Fibroblast of lung (primary cell): ENCODE measurements at regions not wholly inside any gene's neighbourhood (a gene's known extent, or its start where the extent isn't known, plus 50 kb on each side); places are given as distances from the start of the nearest gene placed in this dataset.

Experiments used
- DNase-seq, 2 donors: peaks; one replicate each; pipeline versions ENCODE4 v3.0.0 to v3.0.0-alpha.2; 2010; ENCODE audit warnings: low read depth in 2 of 2
- H2AFZ ChIP-seq: 2 replicates; pipeline ENCODE4 v1.5.1; 2012; ENCODE audit warnings: low read length, control low read depth, inconsistent platforms
- H3K27ac ChIP-seq: 2 replicates; pipeline ENCODE4 v1.5.1; 2011; ENCODE audit warnings: low read length, control low read depth; ENCODE audit not compliant: insufficient read depth
- H3K27me3 ChIP-seq: 2 replicates; pipeline ENCODE4 v1.5.1; 2011; ENCODE audit warnings: mild to moderate bottlenecking, low read length; ENCODE audit not compliant: control insufficient read depth, insufficient read depth
- H3K36me3 ChIP-seq: 2 replicates; pipeline ENCODE4 v1.5.1; 2011; ENCODE audit warnings: low read length; ENCODE audit not compliant: control insufficient read depth, insufficient read depth
- H3K4me1 ChIP-seq: 2 replicates; pipeline ENCODE4 v1.5.1; 2011; ENCODE audit warnings: low read length; ENCODE audit not compliant: control insufficient read depth, insufficient read depth; ENCODE audit errors: extremely low read depth
- H3K4me2 ChIP-seq: 2 replicates; pipeline ENCODE4 v1.5.1; 2011; ENCODE audit warnings: low read length, control low read depth; ENCODE audit not compliant: insufficient read depth; ENCODE audit errors: extremely low read depth
- H3K4me3 ChIP-seq, 4 experiments: fragments of 200-600 bp in 1 of 4; sonication (generic) in 1 of 4; replicated peaks in 1 of 4; 2 replicates each; pipeline ENCODE4 v1.5.1; 2011 to 2016; ENCODE audit warnings: low read length in 4 of 4, low read depth in 3 of 4, mild to moderate bottlenecking in 3 of 4, control low read depth in 2 of 4, inconsistent platforms in 1 of 4, mixed read lengths in 1 of 4; ENCODE audit not compliant: insufficient read depth in 1 of 4; ENCODE audit errors: control extremely low read depth in 1 of 4
- H3K79me2 ChIP-seq: 2 replicates; pipeline ENCODE4 v1.5.1; 2012; ENCODE audit warnings: mild to moderate bottlenecking, low read length, inconsistent platforms; ENCODE audit not compliant: control insufficient read depth, insufficient read depth
- H3K9ac ChIP-seq: 2 replicates; pipeline ENCODE4 v1.5.1; 2011; ENCODE audit warnings: mild to moderate bottlenecking, low read length, control low read depth; ENCODE audit not compliant: insufficient read depth
- H3K9me3 ChIP-seq: 2 replicates; pipeline ENCODE4 v1.5.1; 2012; ENCODE audit warnings: low read depth, low read length; ENCODE audit not compliant: control insufficient read depth, insufficient read depth
- H4K20me1 ChIP-seq: 2 replicates; pipeline ENCODE4 v1.5.1; 2011; ENCODE audit warnings: low read length; ENCODE audit not compliant: control insufficient read depth, insufficient read depth; ENCODE audit errors: extremely low read depth
- EZH2 ChIP-seq: IDR thresholded peaks from 2 replicates; pipeline ENCODE4 v1.5.1; 2012; ENCODE audit warnings: low read length, control low read depth, mild to moderate bottlenecking; ENCODE audit errors: missing control alignments
- TF ChIP-seq, protein P1 (sequence below), 2 donors: IDR thresholded peaks in 1 of 2; conservative IDR thresholded peaks in 1 of 2; 1 replicate in 1 of 2; 2 replicates in 1 of 2; pipeline ENCODE4 v1.5.1; 2011 to 2012; ENCODE audit warnings: low read length in 2 of 2, control low read depth in 1 of 2, inconsistent platforms in 1 of 2, low read depth in 1 of 2, mild to moderate bottlenecking in 1 of 2

DNA sequence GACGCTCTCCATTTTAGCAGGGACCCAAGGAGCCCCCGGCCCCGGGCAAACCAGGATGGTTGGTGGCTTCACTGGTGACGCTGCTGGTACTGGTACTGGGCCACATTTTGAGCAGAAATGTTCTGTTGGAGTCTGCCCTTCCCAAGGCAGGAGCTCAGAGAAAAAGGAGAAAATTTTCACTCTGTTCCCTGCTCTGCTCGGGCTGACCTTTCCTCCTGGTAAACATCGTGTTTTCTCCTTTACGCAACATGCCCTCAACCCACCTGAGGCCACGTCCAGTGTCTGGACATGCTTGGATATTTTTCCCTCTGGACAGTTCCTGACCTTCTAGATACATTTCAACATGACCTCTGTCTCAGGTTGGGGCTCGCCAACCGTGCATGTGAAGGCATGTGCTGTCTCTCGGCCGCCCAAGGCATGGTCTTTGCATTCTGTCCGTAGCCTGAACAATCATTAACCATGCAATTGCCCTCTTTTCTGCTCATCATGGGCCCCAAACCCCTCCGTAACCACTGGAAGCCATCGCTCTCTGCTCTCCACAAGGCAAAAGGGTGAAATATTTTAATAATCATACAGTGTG lies 115.2 kb upstream of the PEG3 start:
- DNase-seq, result no peak
- Histone ChIP-seq H3K79me2 (no peaks in the 10 kb centered on the region), H3K9me3 (no peaks in the 10 kb centered on the region), H3K4me3 (no peak overlapping the region), H3K27ac (no peak overlapping the region), H3K27me3 (no peaks in the 10 kb centered on the region), H3K4me1 (no peaks in the 10 kb centered on the region), H4K20me1 (no peaks in the 10 kb centered on the region), H3K4me2 (no peak overlapping the region), H3K9ac (no peak overlapping the region), H3K36me3 (no peaks in the 10 kb centered on the region), H2AFZ (no peak overlapping the region)
- TF ChIP-seq EZH2, result no peak
- TF ChIP-seq, protein P1, sequence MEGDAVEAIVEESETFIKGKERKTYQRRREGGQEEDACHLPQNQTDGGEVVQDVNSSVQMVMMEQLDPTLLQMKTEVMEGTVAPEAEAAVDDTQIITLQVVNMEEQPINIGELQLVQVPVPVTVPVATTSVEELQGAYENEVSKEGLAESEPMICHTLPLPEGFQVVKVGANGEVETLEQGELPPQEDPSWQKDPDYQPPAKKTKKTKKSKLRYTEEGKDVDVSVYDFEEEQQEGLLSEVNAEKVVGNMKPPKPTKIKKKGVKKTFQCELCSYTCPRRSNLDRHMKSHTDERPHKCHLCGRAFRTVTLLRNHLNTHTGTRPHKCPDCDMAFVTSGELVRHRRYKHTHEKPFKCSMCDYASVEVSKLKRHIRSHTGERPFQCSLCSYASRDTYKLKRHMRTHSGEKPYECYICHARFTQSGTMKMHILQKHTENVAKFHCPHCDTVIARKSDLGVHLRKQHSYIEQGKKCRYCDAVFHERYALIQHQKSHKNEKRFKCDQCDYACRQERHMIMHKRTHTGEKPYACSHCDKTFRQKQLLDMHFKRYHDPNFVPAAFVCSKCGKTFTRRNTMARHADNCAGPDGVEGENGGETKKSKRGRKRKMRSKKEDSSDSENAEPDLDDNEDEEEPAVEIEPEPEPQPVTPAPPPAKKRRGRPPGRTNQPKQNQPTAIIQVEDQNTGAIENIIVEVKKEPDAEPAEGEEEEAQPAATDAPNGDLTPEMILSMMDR (conservative IDR thresholded peaks at IDR 0.05 in 1 of 2, IDR thresholded peaks at IDR 0.05 in 1 of 2; ENCODE audit: low read depth in 1 of 2, low read length in 2 of 2), result no peak

DNA sequence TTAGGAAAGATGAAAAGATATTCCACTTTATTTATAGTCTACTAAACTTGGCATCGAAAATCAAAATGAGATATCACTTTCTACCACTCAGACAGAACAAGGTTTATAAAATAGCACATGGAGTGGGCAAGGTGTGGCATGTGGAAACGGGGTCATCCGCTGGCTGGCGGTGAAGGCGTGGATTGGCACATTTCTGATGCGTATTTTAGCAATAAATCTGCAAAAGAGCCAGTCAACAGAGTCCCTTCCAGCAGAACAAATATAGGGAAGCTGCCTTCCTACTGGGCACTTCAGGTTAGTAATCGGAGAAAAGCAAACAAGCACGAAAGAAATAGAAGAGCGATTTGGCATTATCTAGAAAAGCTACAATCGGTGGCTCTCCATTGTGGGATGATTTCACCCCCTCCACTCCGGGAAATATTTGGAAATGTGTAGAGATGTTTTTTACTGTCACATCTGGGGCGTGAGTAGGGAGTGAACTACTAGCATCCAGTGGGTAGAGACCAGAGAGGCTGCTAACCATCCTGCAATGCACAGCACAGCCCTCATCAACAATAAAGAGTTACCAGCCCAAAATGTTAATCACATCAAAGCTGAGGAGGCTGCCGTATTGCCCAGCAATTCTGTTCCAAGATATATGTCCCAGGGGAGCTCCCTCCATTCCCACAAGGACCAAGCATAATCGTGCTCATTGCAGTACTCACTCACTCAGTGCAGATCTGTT lies 116.1 kb upstream of the PEG3 start:
- Histone ChIP-seq H3K4me2 (no peak overlapping the region), H4K20me1 (no peaks in the 10 kb centered on the region), H3K79me2 (no peaks in the 10 kb centered on the region), H3K36me3 (no peaks in the 10 kb centered on the region), H3K9ac (no peak overlapping the region), H3K9me3 (no peaks in the 10 kb centered on the region), H2AFZ (no peak overlapping the region), H3K4me1 (no peaks in the 10 kb centered on the region), H3K4me3 (no peak overlapping the region), H3K27me3 (no peaks in the 10 kb centered on the region), H3K27ac (no peak overlapping the region)
- TF ChIP-seq EZH2, result no peak
- TF ChIP-seq, protein P1 (conservative IDR thresholded peaks at IDR 0.05 in 1 of 2, IDR thresholded peaks at IDR 0.05 in 1 of 2; ENCODE audit: low read depth in 1 of 2, low read length in 2 of 2), result no peak
- DNase-seq, result no peak

DNA sequence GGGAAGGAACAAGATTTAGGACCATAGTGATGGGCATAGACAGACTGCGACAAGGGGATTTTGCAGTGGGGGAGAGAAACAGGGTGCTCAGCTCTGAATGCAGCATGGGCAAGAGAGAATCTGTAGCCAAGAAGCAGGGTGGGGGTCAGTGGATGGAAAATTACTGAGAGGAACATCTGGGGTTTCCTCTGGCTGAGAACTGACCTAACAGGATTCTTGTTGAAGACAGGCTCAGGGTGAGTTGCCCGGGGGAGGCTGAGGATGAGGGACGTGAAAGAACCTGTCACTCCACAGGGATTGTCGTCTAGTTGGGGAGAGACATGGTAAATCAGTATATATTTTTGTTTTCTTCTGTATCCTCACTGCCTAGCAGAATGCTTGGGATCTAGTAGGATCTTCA lies 118.7 kb upstream of the PEG3 start:
- Histone ChIP-seq H4K20me1 (no peaks in the 10 kb centered on the region), H3K27me3 (no peaks in the 10 kb centered on the region), H3K36me3 (no peaks in the 10 kb centered on the region), H3K4me2 (no peak overlapping the region), H3K9me3 (no peaks in the 10 kb centered on the region), H3K79me2 (no peaks in the 10 kb centered on the region), H3K4me3 (no peak overlapping the region), H3K4me1 (no peaks in the 10 kb centered on the region), H3K27ac (no peak overlapping the region), H3K9ac (no peak overlapping the region), H2AFZ (no peak overlapping the region)
- TF ChIP-seq EZH2, result no peak
- TF ChIP-seq, protein P1 (conservative IDR thresholded peaks at IDR 0.05 in 1 of 2, IDR thresholded peaks at IDR 0.05 in 1 of 2; ENCODE audit: low read depth in 1 of 2, low read length in 2 of 2), result no peak
- no peak for DNase-seq
